Stimulated activated CD4-positive, alpha-beta T cell treated with anti-CD3 and anti-CD28 coated beads, Interleukin-15, amount 100 ng/mL, for 24 hours (primary cell): ENCODE measurements at regions not wholly inside any gene's neighbourhood (a gene's known extent, or its start where the extent isn't known, plus 50 kb on each side); places are given as distances from the start of the nearest gene placed in this dataset.

Experiments used
- DNase-seq: peaks from one replicate; pipeline ENCODE4 v3.0.0-alpha.2; 2020

GRCh38 chr2:48108455-48108854 lies 202.2 kb upstream of the FBXO11 start:
- DNase-seq = no peak

GRCh38 chr2:48109491-48110204 lies 203.3 kb upstream of the FBXO11 start:
- no peak for DNase-seq

- DNase-seq = no peak
Observed at GRCh38 chr2:48110492-48110891, 204.0 kb upstream of the FOXN2 start.

GRCh38 chr2:48112911-48113680 lies 201.4 kb upstream of the FOXN2 start:
- DNase-seq = no peak

- DNase-seq = no peak
Observed at GRCh38 chr2:48113767-48114166, 200.7 kb upstream of the FOXN2 start.

- DNase-seq = peak; percentile 71
Observed at GRCh38 chr2:48114256-48114655, 200.2 kb upstream of the FOXN2 start.

- DNase-seq = no peak
Observed at GRCh38 chr2:48116497-48116896, 198.0 kb upstream of the FOXN2 start.

GRCh38 chr2:48118895-48119294 lies 195.6 kb upstream of the FOXN2 start:
- DNase-seq = no peak

GRCh38 chr2:48120112-48120511 lies 194.4 kb upstream of the FOXN2 start:
- DNase-seq = no peak

- DNase-seq = no peak
Observed at GRCh38 chr2:48120759-48121242, 193.7 kb upstream of the FOXN2 start.

- no peak for DNase-seq
Observed at GRCh38 chr2:48122166-48122565, 192.3 kb upstream of the FOXN2 start.

GRCh38 chr2:48124592-48124991 lies 189.9 kb upstream of the FOXN2 start:
- DNase-seq = no peak

- no peak for DNase-seq
Observed at GRCh38 chr2:48126162-48126561, 188.3 kb upstream of the FOXN2 start.

- no peak for DNase-seq
Observed at GRCh38 chr2:48127612-48128191, 186.8 kb upstream of the FOXN2 start.

- DNase-seq = no peak
Observed at GRCh38 chr2:48129293-48129950, 185.1 kb upstream of the FOXN2 start.

GRCh38 chr2:48131539-48132270 lies 182.8 kb upstream of the FOXN2 start:
- DNase-seq = no peak

GRCh38 chr2:48132271-48132625 lies 182.2 kb upstream of the FOXN2 start:
- DNase-seq = no peak

GRCh38 chr2:48134704-48135103 lies 179.8 kb upstream of the FOXN2 start:
- no peak for DNase-seq

- no peak for DNase-seq
Observed at GRCh38 chr2:48135797-48136196, 178.7 kb upstream of the FOXN2 start.

GRCh38 chr2:48137829-48138228 lies 176.7 kb upstream of the FOXN2 start:
- DNase-seq = no peak

- DNase-seq = no peak
Observed at GRCh38 chr2:48138898-48139297, 175.6 kb upstream of the FOXN2 start.

GRCh38 chr2:48140586-48140985 lies 173.9 kb upstream of the FOXN2 start:
- no peak for DNase-seq

GRCh38 chr2:48144777-48145176 lies 169.7 kb upstream of the FOXN2 start:
- no peak for DNase-seq
